ENCODE measurements at regions not wholly inside any gene's neighbourhood (a gene's known extent, or its start where the extent isn't known, plus 50 kb on each side); places are given as distances from the start of the nearest gene placed in this dataset.

- TF ChIP-seq, protein P1, sequence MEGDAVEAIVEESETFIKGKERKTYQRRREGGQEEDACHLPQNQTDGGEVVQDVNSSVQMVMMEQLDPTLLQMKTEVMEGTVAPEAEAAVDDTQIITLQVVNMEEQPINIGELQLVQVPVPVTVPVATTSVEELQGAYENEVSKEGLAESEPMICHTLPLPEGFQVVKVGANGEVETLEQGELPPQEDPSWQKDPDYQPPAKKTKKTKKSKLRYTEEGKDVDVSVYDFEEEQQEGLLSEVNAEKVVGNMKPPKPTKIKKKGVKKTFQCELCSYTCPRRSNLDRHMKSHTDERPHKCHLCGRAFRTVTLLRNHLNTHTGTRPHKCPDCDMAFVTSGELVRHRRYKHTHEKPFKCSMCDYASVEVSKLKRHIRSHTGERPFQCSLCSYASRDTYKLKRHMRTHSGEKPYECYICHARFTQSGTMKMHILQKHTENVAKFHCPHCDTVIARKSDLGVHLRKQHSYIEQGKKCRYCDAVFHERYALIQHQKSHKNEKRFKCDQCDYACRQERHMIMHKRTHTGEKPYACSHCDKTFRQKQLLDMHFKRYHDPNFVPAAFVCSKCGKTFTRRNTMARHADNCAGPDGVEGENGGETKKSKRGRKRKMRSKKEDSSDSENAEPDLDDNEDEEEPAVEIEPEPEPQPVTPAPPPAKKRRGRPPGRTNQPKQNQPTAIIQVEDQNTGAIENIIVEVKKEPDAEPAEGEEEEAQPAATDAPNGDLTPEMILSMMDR (IDR thresholded peaks at IDR 0.05 in 8 of 11, conservative IDR thresholded peaks at IDR 0.05 in 3 of 11), result no peak
- TF ChIP-seq POLR2A (IDR thresholded peaks at IDR 0.05), result no peak
Observed at GRCh38 chr3:96213393-96213792, 601.0 kb upstream of the EPHA6 start.

All from spleen (tissue), 7 donors.